ENCODE measurements at regions not wholly inside any gene's neighbourhood (a gene's known extent, or its start where the extent isn't known, plus 50 kb on each side); places are given as distances from the start of the nearest gene placed in this dataset.

- TF ChIP-seq FOXM1 (IDR thresholded peaks at IDR 0.05; ENCODE audit: borderline replicate concordance, low read depth), result no peak
- TF ChIP-seq REST (IDR thresholded peaks at IDR 0.05; ENCODE audit: low read depth), result no peak
- TF ChIP-seq MAX (IDR thresholded peaks at IDR 0.05), result no peak
- no peak for TF ChIP-seq CEBPB (IDR thresholded peaks at IDR 0.05)
- no peak for TF ChIP-seq TAF1 (IDR thresholded peaks at IDR 0.05; ENCODE audit: low read depth)
- TF ChIP-seq TCF12 (IDR thresholded peaks at IDR 0.05; ENCODE audit: low read depth), result no peak
- TF ChIP-seq TEAD4 (IDR thresholded peaks at IDR 0.05), result no peak
- TF ChIP-seq EP300 (IDR thresholded peaks at IDR 0.05; ENCODE audit: borderline replicate concordance), result no peak
- TF ChIP-seq RAD21 (IDR thresholded peaks at IDR 0.05; ENCODE audit: low read depth), result no peak
- TF ChIP-seq USF1 (IDR thresholded peaks at IDR 0.05), result no peak
- TF ChIP-seq YY1 (IDR thresholded peaks at IDR 0.05; ENCODE audit: low read depth), result no peak
- no peak for TF ChIP-seq EGR1 (IDR thresholded peaks at IDR 0.05)
- no peak for TF ChIP-seq NFIC (IDR thresholded peaks at IDR 0.05)
Measured at GRCh38 chr4:64766565-64766964, 357.3 kb upstream of the TECRL start.
